SW480 (cell line): ENCODE measurements at regions not wholly inside any gene's neighbourhood (a gene's known extent, or its start where the extent isn't known, plus 50 kb on each side); places are given as distances from the start of the nearest gene placed in this dataset.
"Not testable (repeated sequence)": the region's sequence is repeated elsewhere in the genome, so short reads cannot be mapped to it uniquely, and the experiment has no call there.

Source experiments
- DNase-seq: peaks from one replicate; pipeline ENCODE4 v3.0.0-alpha.2; 2016; ENCODE audit warnings: low spot score

DNA sequence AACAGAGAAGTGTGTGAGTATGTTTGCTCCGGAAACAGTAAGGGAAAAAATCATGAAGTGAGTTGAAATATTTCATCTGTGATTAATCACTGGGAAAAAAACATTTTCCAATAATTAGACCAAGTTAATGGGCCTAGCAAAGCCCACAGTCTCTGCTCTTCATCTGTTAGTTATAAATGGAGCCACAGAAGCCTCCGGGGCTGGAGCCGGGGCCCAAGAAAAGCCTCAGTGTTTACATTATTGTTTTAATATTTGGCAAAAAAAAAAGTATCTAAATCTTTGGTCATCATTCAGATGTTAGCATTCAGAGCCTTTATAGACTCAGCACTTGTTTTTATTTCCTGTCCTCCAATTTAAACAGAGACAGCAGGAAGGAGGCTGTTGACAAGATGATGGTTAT lies 115.0 kb downstream of the UBE2U start:
- DNase-seq, result no peak

DNA sequence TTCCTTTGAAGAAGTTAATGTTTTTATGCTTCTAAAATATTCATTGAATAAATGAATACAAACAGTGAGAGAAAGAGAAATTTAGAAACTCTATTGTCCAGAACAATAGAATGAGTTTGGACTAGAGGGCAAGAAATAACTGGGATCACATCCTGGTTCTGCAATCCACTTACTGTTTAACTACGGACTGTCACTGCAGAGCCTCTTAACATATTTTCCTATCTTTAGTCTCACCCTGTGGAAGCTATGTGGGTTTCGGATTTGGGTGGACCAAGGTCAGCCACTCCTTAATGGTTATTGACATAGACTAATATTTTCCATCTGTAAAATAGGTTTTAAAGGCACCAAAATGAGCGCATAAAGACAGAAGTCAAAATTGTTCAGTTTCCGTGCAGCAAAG lies 116.6 kb downstream of the UBE2U start:
- no peak for DNase-seq

- no peak for DNase-seq
These were observed 117.0 kb downstream of the UBE2U start for GRCh38 chr1:64320470-64320869.

DNA sequence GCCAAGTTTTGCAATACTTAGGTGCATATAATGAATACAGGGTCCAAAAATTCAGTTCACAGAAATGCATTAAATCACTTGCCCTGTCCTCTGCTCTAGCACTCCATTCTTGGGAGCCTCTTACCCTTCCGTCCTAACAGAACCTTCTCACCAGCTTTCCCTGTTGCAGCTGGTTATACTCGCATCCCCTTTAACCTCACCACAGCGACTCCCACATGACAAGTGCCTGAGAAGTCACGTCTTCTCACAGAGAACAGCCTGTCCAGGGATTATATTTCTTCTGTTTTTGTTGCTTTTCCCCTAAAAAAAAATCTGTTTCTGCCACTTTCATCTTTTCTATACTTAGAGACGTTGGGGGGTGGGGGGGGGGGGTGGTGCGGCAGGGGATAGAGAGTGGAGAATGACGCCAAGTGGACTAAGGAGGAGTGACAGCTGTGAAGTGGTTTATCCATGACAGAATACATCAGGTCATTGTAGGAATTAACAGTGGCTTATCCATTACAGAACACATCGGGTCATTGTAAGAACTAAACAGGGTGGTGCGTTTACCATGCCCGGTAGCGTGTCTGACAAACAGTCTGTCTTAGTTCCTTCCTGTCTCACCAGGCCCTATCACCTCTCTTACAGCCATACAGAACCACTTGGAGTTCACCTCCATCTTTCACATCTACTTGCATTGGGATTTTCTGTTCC lies 117.6 kb downstream of the UBE2U start:
- DNase-seq, result no peak

- DNase-seq, result no peak
These were observed 119.6 kb downstream of the UBE2U start for GRCh38 chr1:64323054-64323453.

- no peak for DNase-seq
These were observed 120.5 kb downstream of the UBE2U start for GRCh38 chr1:64323882-64324281.

GRCh38 chr1:64325856-64326255 lies 122.4 kb downstream of the UBE2U start:
- DNase-seq, result no peak

- no peak for DNase-seq
These were observed 123.7 kb downstream of the UBE2U start for GRCh38 chr1:64327119-64327518.

- no peak for DNase-seq
These were observed 124.8 kb downstream of the UBE2U start for GRCh38 chr1:64328193-64328592.

- no peak for DNase-seq
These were observed 127.4 kb downstream of the UBE2U start for GRCh38 chr1:64330839-64331238.

DNA sequence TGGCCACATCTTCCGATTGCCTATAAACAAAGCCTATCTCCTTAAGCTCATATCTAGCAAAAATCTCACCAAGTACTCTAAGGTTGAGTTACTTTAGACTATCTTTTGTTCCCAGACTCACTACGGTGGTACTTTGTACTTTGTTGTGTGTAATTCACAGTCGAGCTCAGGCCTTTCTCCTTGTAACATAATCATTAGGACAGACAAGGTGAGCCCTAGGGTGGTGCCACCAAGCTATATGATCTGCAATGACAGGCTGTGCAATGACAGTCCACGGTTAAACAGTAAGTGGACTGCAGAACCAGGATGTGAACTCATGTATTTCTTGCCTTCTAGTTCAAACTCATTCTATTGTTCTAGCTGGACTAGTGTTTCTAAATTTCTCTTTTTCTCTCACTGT lies 132.2 kb downstream of the UBE2U start:
- no peak for DNase-seq

DNA sequence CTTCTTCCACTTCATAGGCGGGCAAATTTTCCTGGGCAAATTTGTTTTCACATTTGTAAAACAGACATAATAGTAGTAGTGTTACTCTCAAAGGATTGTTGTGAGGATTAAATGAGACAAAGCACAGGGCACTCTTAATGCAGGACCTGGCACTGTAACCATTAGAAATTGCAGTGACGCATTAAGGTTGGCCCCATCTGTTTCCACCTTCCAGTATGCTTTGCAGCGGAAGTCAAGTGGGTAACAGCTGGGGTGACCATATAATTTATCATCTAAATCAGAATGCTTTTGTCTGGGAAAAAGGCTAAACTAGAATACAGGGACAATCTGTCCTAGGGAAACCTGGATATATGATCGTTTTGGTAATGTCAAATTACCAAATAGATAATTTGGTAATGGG lies 132.5 kb upstream of the CACHD1 start:
- no peak for DNase-seq

- no peak for DNase-seq
These were observed 132.0 kb upstream of the CACHD1 start for GRCh38 chr1:64337926-64338325.

- DNase-seq, result no peak
These were observed 129.6 kb upstream of the CACHD1 start for GRCh38 chr1:64340361-64340760.

DNA sequence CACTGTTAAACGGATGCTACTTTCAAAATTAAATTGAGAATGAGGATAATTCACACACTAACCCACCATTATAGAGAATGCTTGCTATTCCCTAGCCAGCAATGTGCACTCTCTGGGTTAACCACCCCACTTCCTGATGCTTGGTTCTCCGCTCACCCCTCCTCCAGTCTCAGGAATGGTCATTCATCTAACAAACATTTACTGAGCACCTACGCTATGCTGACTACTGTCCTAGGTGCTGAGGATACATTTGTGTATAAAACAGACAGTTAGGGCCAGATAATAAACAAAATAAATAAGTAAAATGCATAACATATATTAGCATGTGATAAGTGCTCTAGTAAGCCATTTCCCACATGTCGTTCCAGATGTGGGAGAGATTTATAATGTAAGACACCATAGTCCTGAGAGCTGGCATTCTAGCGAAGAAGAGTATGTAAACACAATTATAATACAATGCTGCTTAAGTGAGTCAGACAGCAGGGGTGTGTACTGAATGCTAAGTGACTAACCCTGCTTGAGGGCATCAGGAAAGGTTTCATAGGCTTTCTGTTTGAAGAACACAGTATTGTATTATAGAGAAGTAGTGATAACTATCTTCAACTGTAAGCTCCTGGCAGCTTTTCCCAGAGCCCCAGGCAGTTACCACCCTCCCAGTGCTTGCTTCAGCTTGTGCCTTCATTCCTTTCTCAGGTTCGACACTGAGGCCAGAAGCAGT lies 126.7 kb upstream of the CACHD1 start:
- peak; percentile 87 for DNase-seq

GRCh38 chr1:64343823-64344190 lies 126.1 kb upstream of the CACHD1 start:
- no peak for DNase-seq

GRCh38 chr1:64348270-64348960 lies 121.5 kb upstream of the CACHD1 start:
- no peak for DNase-seq

GRCh38 chr1:64348961-64349648 lies 120.8 kb upstream of the CACHD1 start:
- no peak for DNase-seq

DNA sequence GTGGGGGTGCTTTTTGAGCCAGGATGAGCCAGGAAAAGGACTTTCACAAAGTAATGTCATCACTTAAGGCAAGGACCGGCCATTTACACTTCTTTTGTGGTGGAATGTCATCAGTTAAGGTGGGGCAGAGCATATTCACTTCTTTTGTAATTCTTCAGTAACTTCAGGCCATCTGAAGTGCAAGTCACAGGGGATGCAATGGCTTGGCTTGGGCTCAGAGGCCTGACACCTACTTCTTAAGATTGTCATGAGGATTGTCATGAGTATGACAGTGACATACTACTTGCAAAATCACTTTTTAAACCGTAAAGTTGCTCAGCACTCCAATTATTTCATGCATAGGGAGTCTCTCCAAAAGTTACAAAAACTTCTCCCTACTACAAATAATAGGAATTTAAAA lies 114.4 kb upstream of the CACHD1 start:
- not testable (repeated sequence) for DNase-seq

DNA sequence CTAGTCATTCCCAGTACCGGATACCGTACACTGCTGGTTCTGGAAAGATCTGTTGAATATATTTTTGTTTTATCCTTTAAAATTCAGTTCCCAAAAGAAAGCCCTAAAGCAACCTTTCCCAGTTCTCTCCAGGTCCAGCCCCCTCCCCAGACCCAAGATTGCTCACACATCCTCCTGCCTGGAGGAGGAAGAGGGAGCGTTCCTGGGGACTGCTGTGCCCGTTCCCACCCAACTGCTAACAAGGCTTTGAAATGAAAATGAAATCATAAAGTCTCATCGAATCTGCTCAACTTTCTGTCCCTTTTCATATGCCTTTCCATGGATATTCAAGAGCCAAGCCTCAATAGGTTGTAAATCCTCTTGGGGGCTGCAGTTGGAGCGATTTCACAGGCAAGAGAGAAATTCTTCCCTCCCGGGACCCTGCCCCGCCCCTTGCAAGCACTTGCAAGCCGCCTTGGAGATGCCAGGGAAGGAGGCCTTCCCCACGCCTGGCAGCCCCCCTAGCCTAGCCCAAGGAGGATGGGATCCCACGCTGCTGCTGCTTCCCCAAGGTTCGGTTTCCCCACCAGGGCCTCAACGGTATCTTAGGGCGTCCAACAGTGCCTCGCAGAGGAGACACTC lies 113.2 kb upstream of the CACHD1 start:
- no peak for DNase-seq

DNA sequence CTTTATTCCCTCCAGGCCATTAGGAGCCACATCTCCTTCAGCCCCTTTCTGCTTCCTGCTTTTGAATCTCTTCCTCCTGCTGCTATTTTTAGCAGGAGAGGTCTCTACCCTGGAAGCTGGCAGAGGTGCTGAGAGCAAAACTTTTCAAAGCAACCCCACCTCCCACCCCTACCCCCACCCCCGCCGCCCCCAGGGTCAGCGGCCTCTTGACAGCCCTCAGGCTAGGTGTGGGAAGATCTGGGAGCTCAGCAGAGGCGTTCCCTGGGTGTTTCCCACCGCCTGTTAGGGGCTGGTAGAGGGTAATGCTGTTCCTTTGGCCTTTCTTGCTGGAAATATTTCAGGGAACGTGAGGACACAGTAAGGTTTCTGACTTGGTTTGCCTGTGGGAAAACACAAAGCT lies 112.5 kb upstream of the CACHD1 start:
- DNase-seq, result no peak

DNA sequence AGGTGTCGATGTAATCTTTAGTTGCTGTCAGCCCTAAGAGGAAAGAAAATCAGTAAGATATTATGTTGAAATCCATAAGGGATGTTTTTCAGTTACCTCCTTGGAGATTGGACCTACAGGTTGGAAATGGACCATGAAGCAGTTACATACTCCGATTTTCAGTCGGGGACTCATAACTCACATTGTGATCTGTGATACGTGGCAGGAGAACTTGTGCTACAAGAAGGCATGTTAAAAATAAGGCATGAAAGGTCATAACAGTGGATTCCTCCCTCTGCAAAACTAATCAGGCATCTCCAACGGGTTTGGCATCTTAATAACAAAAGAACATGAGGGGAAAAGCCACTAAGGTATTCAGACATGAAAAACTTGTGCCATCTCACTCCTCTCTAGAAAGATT lies 111.2 kb upstream of the CACHD1 start:
- no peak for DNase-seq
